ENCODE measurements at regions not wholly inside any gene's neighbourhood (a gene's known extent, or its start where the extent isn't known, plus 50 kb on each side); places are given as distances from the start of the nearest gene placed in this dataset.

DNA sequence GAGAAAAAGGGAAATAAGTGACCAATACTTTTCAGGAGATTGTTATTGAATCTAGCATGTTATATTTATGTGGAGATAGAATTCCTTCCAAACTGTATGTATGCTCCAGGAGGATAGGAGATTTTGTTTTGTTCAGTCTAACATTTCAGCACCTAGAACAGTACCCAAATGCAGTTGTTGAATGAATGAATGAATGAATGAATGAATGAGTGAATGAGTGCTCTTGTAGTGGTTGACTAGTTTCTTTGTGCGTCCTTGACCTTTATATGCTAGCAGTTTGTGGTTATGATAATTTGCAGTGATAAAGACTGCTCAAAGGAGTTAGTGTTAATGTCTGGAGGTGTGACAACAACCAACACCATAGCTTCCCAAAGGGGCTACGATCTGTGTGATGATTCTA is 663.5 kb upstream of the GOT2 start:
- Histone ChIP-seq H3K27ac (no peak overlapping the region), H3K36me3 (replicated peaks in 1 of 2; ENCODE audit: insufficient read depth in 1 of 2, low read depth in 2 of 2) (no peaks in the 10 kb centered on the region), H3K27me3 (no peaks in the 10 kb centered on the region), H3K4me1 (no peaks in the 10 kb centered on the region), H3K9me3 (no peaks in the 10 kb centered on the region), H3K4me3 (no peak overlapping the region)
- intact Hi-C loops (cut with DNase I): no loop called here
- DNase-seq (no peak), ATAC-seq (no peak)
- 41 to 57% methylated on average over 2 of the region's 2 CpGs for WGBS, 2 donors
- TF ChIP-seq, protein P1, sequence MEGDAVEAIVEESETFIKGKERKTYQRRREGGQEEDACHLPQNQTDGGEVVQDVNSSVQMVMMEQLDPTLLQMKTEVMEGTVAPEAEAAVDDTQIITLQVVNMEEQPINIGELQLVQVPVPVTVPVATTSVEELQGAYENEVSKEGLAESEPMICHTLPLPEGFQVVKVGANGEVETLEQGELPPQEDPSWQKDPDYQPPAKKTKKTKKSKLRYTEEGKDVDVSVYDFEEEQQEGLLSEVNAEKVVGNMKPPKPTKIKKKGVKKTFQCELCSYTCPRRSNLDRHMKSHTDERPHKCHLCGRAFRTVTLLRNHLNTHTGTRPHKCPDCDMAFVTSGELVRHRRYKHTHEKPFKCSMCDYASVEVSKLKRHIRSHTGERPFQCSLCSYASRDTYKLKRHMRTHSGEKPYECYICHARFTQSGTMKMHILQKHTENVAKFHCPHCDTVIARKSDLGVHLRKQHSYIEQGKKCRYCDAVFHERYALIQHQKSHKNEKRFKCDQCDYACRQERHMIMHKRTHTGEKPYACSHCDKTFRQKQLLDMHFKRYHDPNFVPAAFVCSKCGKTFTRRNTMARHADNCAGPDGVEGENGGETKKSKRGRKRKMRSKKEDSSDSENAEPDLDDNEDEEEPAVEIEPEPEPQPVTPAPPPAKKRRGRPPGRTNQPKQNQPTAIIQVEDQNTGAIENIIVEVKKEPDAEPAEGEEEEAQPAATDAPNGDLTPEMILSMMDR (IDR thresholded peaks at IDR 0.05): no peak
- TF ChIP-seq POLR2A (IDR thresholded peaks at IDR 0.05): no peak

DNA sequence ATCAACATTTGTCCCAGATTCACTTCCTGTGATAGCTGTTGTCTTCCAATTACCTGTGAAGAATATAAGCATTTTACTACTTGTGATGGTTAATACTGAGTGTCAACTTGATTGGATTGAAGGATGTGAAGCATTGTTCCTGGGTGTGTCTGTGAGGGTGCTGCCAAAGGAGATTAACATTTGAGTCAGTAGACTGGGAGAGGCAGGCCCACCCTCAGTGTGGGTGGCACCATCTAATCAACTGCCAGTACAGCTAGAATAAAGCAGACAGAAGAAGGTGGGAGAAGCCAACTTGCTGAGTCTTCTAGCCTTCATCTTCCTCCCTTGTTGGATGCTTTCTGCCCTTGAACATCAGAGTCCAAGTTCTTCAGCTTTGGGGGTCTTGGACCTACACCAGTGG is 660.4 kb upstream of the GOT2 start:
- H3K4me3 ChIP-seq: no peak overlapping the region
- H3K4me1 ChIP-seq: no peaks in the 10 kb centered on the region
- ATAC-seq (no peak), DNase-seq (no peak)
- no peaks in the 10 kb centered on the region for H3K36me3 ChIP-seq (replicated peaks in 1 of 2; ENCODE audit: insufficient read depth in 1 of 2, low read depth in 2 of 2)
- intact Hi-C loops (cut with DNase I): no loop called here
- TF ChIP-seq POLR2A (IDR thresholded peaks at IDR 0.05): no peak
- TF ChIP-seq, protein P1 (IDR thresholded peaks at IDR 0.05): no peak
- no peaks in the 10 kb centered on the region for H3K27me3 ChIP-seq
- no peaks in the 10 kb centered on the region for H3K9me3 ChIP-seq
- no peak overlapping the region for H3K27ac ChIP-seq

DNA sequence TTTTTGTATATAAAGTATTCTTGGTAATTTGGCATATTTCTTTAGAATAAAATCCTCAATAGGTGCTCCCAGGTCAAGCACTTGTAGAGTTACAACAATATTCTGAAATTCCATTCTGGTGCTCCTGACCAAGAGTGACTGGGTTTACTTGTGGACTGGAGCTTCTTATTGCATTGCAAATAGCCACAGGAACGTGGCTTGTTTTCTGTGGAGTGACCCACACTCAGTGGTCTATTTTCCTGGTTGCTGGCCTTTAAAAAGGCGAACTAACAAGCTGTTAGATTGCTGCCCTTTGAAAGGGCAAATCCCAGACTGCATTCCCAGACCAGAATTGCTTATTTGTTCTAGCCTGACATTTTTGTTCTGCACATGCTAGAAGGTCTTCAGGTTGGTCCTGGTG is 658.8 kb upstream of the GOT2 start:
- ATAC-seq (no peak), DNase-seq (no peak)
- no peak overlapping the region for H3K27ac ChIP-seq
- H3K4me3 ChIP-seq: no peak overlapping the region
- H3K4me1 ChIP-seq: no peaks in the 10 kb centered on the region
- H3K27me3 ChIP-seq: no peaks in the 10 kb centered on the region
- intact Hi-C loops (cut with DNase I): no loop called here
- TF ChIP-seq, protein P1 (IDR thresholded peaks at IDR 0.05): no peak
- no peak for TF ChIP-seq POLR2A (IDR thresholded peaks at IDR 0.05)
- 29 to 35% methylated on average over 2 of the region's 2 CpGs for WGBS, 2 donors
- H3K9me3 ChIP-seq: no peaks in the 10 kb centered on the region
- H3K36me3 ChIP-seq (replicated peaks in 1 of 2; ENCODE audit: insufficient read depth in 1 of 2, low read depth in 2 of 2): no peaks in the 10 kb centered on the region

DNA sequence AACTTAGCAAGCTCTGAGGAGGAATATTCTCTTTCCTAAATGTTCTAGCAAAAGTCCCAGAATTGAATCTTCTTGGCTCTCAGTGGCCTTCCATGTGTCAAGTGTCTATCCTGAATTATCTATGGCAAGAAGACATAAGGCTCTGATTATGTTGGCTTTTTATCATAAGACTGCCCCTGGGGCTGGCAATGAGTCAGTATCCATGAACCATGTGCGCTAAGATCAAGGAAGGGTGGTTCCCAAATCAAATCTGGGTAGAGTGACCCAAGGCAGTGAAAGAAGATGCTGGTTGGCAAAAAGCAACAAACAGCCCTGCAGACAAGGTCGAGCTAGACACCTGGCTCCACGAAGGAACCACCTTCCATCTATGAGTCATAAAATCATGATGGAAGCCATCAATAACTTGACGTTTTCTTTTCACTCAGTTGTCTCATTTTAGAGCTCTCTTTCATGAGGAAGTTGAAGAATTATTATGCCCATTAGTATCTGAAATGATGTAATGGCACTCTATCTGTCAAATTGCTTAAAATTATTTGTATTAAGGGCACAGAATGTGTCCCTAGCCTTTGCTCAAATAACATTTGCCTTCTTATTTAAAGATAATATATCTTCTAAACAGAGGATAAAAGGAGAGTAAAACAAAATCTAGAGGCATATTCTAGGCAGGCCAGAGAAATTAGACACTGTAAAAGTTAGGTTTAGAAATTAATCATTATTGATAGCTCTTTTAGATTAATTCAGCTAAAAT is 657.7 kb upstream of the GOT2 start:
- no peak for ATAC-seq
- intact Hi-C loops (cut with DNase I): no loop called here
- no peaks in the 10 kb centered on the region for H3K36me3 ChIP-seq (replicated peaks in 1 of 2; ENCODE audit: insufficient read depth in 1 of 2, low read depth in 2 of 2)
- TF ChIP-seq POLR2A (IDR thresholded peaks at IDR 0.05): no peak
- TF ChIP-seq, protein P1 (IDR thresholded peaks at IDR 0.05): no peak
- H3K27me3 ChIP-seq: no peaks in the 10 kb centered on the region
- WGBS, 2 donors: 48 to 52% methylated on average over 4 of the region's 4 CpGs
- DNase-seq: no peak
- no peaks in the 10 kb centered on the region for H3K4me1 ChIP-seq
- H3K27ac ChIP-seq: no peak overlapping the region
- no peak overlapping the region for H3K4me3 ChIP-seq
- no peaks in the 10 kb centered on the region for H3K9me3 ChIP-seq

DNA sequence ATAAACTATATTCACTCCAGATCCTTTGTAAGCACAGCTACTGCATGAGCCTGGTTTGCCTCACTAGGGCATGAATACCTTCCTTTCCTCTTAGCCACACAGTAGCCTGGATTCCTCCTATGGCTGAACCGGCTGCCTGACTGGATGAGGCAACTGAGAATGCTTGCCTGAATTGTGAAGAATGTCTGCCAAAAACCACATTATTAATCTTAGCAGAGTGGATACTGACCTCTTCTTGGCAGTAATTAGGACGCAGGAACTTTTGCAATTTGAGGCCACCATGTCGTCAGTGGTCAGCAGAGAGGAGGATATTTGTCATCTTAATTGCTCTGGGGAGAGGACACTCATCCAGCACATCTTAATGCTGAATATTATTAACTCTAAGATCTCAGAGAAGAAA is 651.8 kb upstream of the GOT2 start:
- TF ChIP-seq, protein P1 (IDR thresholded peaks at IDR 0.05): no peak
- TF ChIP-seq POLR2A (IDR thresholded peaks at IDR 0.05): no peak
- WGBS, 2 donors: 11 to 20% methylated on average over 3 of the region's 3 CpGs
- no peaks in the 10 kb centered on the region for H3K9me3 ChIP-seq
- ATAC-seq (peak; percentile 75), DNase-seq (peak in 2 of 4 donors; percentile 5 to 13)
- no peaks in the 10 kb centered on the region for H3K36me3 ChIP-seq (replicated peaks in 1 of 2; ENCODE audit: insufficient read depth in 1 of 2, low read depth in 2 of 2)
- no peak overlapping the region for H3K27ac ChIP-seq
- H3K27me3 ChIP-seq: no peaks in the 10 kb centered on the region
- no peak overlapping the region for H3K4me3 ChIP-seq
- intact Hi-C loops (cut with DNase I): no loop called here
- no peaks in the 10 kb centered on the region for H3K4me1 ChIP-seq
